Right atrium auricular region (tissue), 2 donors: ENCODE measurements at regions not wholly inside any gene's neighbourhood (a gene's known extent, or its start where the extent isn't known, plus 50 kb on each side); places are given as distances from the start of the nearest gene placed in this dataset.

ENCODE experiments used
- DNase-seq: peaks from one replicate; pipeline ENCODE4 v3.0.0-alpha.2; 2019; ENCODE audit warnings: low spot score
- H3K27ac ChIP-seq, 2 donors: fragments of 200-600 bp; sonication (generic); 1 replicate in 1 of 2; 2 replicates in 1 of 2; pipeline ENCODE4 v1.5.1; 2016 to 2019
- H3K27me3 ChIP-seq, 2 donors: fragments of 200-600 bp; sonication (generic); one replicate each; pipeline versions ENCODE4 v1.5.1 to v1.6.0; 2017 to 2019
- H3K36me3 ChIP-seq: fragments of 200-600 bp; sonication (generic); one replicate; pipeline ENCODE4 v1.5.1; 2016
- H3K4me1 ChIP-seq, 2 donors: fragments of 200-600 bp; sonication (generic); one replicate each; pipeline versions ENCODE4 v1.5.1 to v1.6.0; 2017 to 2019
- H3K4me3 ChIP-seq, 2 donors: fragments of 200-600 bp; sonication (generic); 1 replicate in 1 of 2; 2 replicates in 1 of 2; pipeline ENCODE4 v1.5.1; 2017 to 2019; ENCODE audit warnings: mild to moderate bottlenecking in 1 of 2, moderate library complexity in 1 of 2
- H3K9me3 ChIP-seq, 2 donors: fragments of 200-600 bp; sonication (generic); one replicate each; pipeline ENCODE4 v1.5.1; 2019
- TF ChIP-seq, protein P1 (sequence below), 2 donors: fragments of 200-600 bp; sonication (generic); IDR thresholded peaks; one replicate each; pipeline ENCODE4 v1.5.1; 2019; ENCODE audit warnings: antibody characterized with exemption in 2 of 2

DNA sequence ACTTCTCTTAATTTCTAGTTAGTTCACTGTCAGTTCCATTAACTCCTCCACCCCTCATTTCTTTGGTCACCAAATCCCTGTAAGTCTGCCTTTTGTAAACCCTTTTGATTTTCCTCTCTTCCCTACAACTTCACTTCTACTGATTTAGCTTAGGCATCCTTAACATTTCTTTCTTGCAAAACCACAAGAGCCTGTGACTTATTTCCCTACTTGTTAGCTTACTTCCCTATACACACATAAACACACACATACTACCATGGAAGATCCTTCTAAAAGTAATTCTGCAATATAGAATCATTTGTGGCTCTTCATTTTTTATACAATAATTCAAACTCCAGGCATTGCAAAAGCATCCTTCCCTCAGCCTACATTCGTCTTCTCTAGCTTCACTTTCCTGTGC is 494.3 kb upstream of the USP15 start:
- Histone ChIP-seq H3K27ac (no peak overlapping the region), H3K4me1 (no peaks in the 10 kb centered on the region), H3K27me3 (no peaks in the 10 kb centered on the region), H3K4me3 (no peak overlapping the region), H3K36me3 (no peaks in the 10 kb centered on the region), H3K9me3 (peaks cover 0 to 5% of the 10 kb centered on the region in 2 donors)
- DNase-seq: no peak
- TF ChIP-seq, protein P1, sequence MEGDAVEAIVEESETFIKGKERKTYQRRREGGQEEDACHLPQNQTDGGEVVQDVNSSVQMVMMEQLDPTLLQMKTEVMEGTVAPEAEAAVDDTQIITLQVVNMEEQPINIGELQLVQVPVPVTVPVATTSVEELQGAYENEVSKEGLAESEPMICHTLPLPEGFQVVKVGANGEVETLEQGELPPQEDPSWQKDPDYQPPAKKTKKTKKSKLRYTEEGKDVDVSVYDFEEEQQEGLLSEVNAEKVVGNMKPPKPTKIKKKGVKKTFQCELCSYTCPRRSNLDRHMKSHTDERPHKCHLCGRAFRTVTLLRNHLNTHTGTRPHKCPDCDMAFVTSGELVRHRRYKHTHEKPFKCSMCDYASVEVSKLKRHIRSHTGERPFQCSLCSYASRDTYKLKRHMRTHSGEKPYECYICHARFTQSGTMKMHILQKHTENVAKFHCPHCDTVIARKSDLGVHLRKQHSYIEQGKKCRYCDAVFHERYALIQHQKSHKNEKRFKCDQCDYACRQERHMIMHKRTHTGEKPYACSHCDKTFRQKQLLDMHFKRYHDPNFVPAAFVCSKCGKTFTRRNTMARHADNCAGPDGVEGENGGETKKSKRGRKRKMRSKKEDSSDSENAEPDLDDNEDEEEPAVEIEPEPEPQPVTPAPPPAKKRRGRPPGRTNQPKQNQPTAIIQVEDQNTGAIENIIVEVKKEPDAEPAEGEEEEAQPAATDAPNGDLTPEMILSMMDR (IDR thresholded peaks at IDR 0.05): no peak

DNA sequence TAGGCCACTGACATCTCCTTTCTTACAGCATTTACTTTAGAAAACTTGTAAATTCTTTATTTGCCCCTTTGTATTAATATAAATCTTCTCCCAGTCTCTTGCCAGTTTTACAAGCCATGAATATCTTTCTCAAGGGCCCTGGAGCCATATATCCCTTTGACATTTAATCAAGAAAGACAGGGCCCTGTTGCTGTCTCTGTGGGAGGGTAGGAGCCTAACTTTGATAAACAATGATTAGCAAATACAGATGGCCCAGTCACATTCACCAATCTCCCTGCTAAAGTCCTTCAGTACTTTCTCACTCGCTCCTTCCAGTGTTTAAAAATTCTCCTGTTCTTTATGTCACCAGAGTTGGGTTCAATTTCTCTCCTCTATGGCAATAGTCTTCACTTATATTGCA is 479.8 kb upstream of the USP15 start:
- no peak for DNase-seq
- Histone ChIP-seq H3K27me3 (no peaks in the 10 kb centered on the region), H3K27ac (no peak overlapping the region), H3K36me3 (no peaks in the 10 kb centered on the region), H3K4me3 (no peak overlapping the region), H3K9me3 (no peaks in the 10 kb centered on the region), H3K4me1 (no peaks in the 10 kb centered on the region)
- TF ChIP-seq, protein P1 (IDR thresholded peaks at IDR 0.05): no peak

DNA sequence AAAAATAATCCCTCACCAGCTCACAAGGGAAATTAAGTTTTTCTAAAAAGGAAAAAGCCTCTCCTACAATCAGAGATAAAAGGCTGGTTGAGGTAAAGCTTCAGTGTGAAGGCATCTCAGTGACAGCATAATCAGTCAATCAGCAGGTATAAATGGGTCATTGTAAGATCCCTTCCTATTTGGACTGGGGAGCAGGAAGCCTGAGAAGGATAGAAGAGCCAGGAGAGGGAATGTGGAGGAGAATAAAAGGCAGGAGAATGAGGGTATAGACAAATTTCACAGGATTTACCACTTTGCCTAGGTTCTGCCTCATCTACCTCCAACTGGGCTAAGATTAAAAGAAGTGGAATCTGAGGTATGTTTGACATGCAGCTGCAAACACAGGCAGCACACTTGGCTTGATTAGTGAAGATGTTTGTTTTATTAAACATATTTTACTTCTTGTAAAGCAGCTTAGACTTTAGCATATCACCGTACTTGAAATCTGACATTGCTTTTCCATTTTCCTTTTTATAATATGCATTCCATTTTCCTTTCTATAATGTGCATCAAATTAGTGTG is 479.1 kb upstream of the USP15 start:
- no peak for DNase-seq
- Histone ChIP-seq H3K27ac (no peak overlapping the region), H3K4me3 (no peak overlapping the region), H3K36me3 (no peaks in the 10 kb centered on the region), H3K9me3 (no peaks in the 10 kb centered on the region), H3K4me1 (no peaks in the 10 kb centered on the region), H3K27me3 (no peaks in the 10 kb centered on the region)
- TF ChIP-seq, protein P1 (IDR thresholded peaks at IDR 0.05): no peak

DNA sequence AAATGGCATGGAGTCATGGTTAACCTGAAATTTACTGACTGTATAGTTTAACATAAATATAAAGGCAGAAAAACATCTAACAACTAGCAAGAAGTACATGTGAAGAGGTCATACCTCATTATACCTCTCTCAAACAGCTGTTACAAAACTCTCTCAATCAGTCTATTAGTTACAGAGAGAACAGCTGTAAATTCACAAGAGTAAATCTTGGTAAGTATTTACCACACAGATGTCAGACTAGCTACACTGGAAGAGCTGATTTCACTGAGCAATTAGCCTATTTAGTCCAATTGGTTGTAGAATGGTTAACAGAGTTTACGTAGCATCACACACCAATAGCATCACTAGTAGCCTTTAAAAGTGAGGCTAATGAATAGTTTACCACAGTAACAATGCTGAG is 463.4 kb upstream of the USP15 start:
- no peak overlapping the region for H3K4me3 ChIP-seq

DNA sequence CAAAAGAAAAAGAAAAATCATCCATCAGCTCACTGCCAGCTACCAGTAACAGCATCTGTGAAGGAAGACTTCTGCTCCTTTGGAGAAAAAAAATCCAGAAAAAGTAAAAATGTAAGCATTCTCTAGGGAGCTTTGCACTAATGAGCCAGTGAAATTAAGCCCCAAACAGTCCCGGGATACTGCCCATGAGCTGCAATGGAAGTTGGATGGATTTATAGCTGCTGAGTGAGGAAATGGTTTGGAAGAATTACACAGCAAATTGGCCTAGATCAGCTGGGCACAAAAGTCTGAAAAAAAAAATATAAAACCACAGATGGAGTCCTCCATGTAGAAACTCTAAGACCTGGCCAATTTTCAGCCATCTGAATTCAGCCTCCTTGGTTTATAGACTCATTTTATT is 462.9 kb upstream of the USP15 start:
- Histone ChIP-seq H3K27me3 (no peaks in the 10 kb centered on the region), H3K9me3 (no peaks in the 10 kb centered on the region), H3K27ac (no peak overlapping the region), H3K4me3 (no peak overlapping the region), H3K4me1 (no peaks in the 10 kb centered on the region), H3K36me3 (no peaks in the 10 kb centered on the region)
- TF ChIP-seq, protein P1 (IDR thresholded peaks at IDR 0.05): no peak
- DNase-seq: no peak

More for the DNA sequence above, 463.4 kb upstream of the USP15 start:
- H3K36me3 ChIP-seq: no peaks in the 10 kb centered on the region
- H3K27ac ChIP-seq: no peak overlapping the region
- DNase-seq: no peak
- H3K9me3 ChIP-seq: no peaks in the 10 kb centered on the region
- TF ChIP-seq, protein P1 (IDR thresholded peaks at IDR 0.05): no peak
- no peaks in the 10 kb centered on the region for H3K4me1 ChIP-seq
- H3K27me3 ChIP-seq: no peaks in the 10 kb centered on the region

DNA sequence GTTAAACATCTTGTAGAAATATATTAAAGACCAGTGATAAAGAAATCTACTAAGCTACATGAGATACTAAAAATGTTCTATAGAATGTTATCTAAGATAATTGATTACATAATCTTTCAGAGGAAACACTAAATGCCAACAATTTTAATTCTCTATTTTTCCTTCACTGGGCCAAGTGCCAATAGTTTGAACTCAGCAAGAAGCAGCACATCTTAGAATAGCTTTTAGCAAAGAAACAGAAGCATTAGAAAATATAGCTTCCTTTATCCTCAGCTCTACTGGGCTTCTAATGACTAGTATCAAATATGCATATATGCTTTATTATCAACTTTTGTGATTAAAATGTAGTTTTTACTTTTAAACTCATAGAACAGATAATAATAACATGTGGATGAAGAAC is 461.4 kb upstream of the USP15 start:
- H3K27me3 ChIP-seq: no peaks in the 10 kb centered on the region
- H3K36me3 ChIP-seq: no peaks in the 10 kb centered on the region
- TF ChIP-seq, protein P1 (IDR thresholded peaks at IDR 0.05): no peak
- no peak for DNase-seq
- H3K27ac ChIP-seq: no peak overlapping the region
- no peak overlapping the region for H3K4me3 ChIP-seq
- no peaks in the 10 kb centered on the region for H3K4me1 ChIP-seq
- no peaks in the 10 kb centered on the region for H3K9me3 ChIP-seq
